Esophagus squamous epithelium (tissue), 4 donors: ENCODE measurements at regions not wholly inside any gene's neighbourhood (a gene's known extent, or its start where the extent isn't known, plus 50 kb on each side); places are given as distances from the start of the nearest gene placed in this dataset.

Experiments used
- CTCF ChIP-seq, 6 experiments: fragments of 450-650 bp in 4 of 6; fragments of 200-600 bp in 2 of 6; sonication (generic) in 2 of 6; IDR thresholded peaks; one replicate each; pipeline ENCODE4 v1.5.1; 2016 to 2019; ENCODE audit warnings: antibody characterized with exemption in 6 of 6, mild to moderate bottlenecking in 4 of 6, moderate library complexity in 4 of 6
- POLR2A ChIP-seq, 4 donors: fragments of 450-650 bp; IDR thresholded peaks; one replicate each; pipeline ENCODE4 v1.6.1; 2017; ENCODE audit warnings: antibody characterized with exemption in 4 of 4, mild to moderate bottlenecking in 4 of 4, moderate library complexity in 3 of 4

GRCh38 chr4:179307297-179308136 is 1865.3 kb upstream of the AGA start:
- TF ChIP-seq CTCF (IDR thresholded peaks at IDR 0.05) (peak in 5 of 6 experiments; percentile 7 to 57 (median 34)), POLR2A (IDR thresholded peaks at IDR 0.05) (no peak)
